Stimulated activated naive CD8-positive, alpha-beta T cell treated with anti-CD3 and anti-CD28 coated beads, Interleukin-15, amount 100 ng/mL, for 72 hours (primary cell): ENCODE measurements at regions not wholly inside any gene's neighbourhood (a gene's known extent, or its start where the extent isn't known, plus 50 kb on each side); places are given as distances from the start of the nearest gene placed in this dataset.

Experiments
- ATAC-seq: fragments of 150-1000 bp; cut with Tn5 transposase; 2 replicates; pipeline ENCODE4 v1.10.0; 2021; ENCODE audit warnings: mild to moderate bottlenecking, moderate library complexity
- DNase-seq, 2 donors: peaks; one replicate each; pipeline ENCODE4 v3.0.0; 2021 to 2022
- H3K27ac Mint-ChIP-seq, 2 donors: one replicate each; pipeline ENCODE4 v1.8.0; 2022; ENCODE audit warnings: mild to moderate bottlenecking in 2 of 2, mixed read lengths in 2 of 2, moderate library complexity in 2 of 2
- H3K27me3 Mint-ChIP-seq: one replicate; pipeline ENCODE4 v1.8.0; 2022; ENCODE audit warnings: mixed read lengths
- H3K4me1 Mint-ChIP-seq: one replicate; pipeline ENCODE4 v1.8.0; 2022; ENCODE audit warnings: mild to moderate bottlenecking, mixed read lengths
- H3K4me3 Mint-ChIP-seq, 2 donors: one replicate each; pipeline ENCODE4 v1.8.0; 2022; ENCODE audit warnings: mild to moderate bottlenecking in 2 of 2, mixed read lengths in 2 of 2, moderate library complexity in 1 of 2
- H3K9me3 Mint-ChIP-seq, 2 donors: one replicate each; pipeline ENCODE4 v1.8.0; 2022; ENCODE audit warnings: mixed read lengths in 2 of 2

DNA sequence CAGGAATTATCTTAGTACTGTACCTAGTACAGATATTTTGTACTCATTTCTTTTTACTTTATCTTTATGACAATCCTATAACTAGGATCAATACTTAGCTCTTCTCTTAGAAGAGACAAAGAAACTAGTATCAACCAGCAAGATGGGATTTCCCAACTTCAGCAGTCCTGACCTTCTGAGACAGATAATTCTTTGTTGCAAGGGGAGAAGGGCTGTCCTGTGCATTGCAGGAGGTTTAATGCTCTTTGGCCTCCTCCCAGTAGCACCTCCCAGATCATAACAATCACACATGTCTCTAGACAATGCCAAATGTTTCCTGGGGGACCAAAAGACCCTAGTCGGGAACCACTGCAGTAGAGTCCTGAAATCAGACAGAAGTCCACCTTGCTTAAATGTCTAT is 424.3 kb upstream of the DMAC1 start:
- H3K9me3 Mint-ChIP-seq = no peaks in the 10 kb centered on the region
- no peak overlapping the region for H3K4me3 Mint-ChIP-seq

DNA sequence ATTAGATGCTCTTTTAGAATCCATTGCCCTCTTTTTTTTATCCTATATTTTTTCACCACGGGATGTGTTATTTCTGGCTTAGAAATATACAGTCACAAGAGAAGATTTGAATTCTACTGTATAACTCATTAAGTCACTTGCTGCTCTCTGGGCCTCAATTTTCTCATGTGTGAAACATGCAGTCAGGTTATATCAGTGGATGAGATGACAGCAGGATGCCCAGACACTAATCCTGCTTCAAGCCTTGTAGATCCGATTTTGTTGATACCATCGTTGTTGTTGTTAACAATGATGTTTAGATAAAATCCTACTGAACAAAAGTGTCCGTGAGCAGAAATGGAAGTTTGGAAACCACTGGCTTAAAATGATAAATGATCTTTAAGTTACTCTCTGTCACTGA is 421.9 kb upstream of the DMAC1 start:
- no peak overlapping the region for H3K27ac Mint-ChIP-seq
- H3K9me3 Mint-ChIP-seq = peaks cover 7 to 14% of the 10 kb centered on the region in 2 donors
- no peaks in the 10 kb centered on the region for H3K27me3 Mint-ChIP-seq
- ATAC-seq = no peak
- no peak overlapping the region for H3K4me3 Mint-ChIP-seq
- DNase-seq = no peak
- no peaks in the 10 kb centered on the region for H3K4me1 Mint-ChIP-seq

More for the DNA sequence above, 424.3 kb upstream of the DMAC1 start:
- Mint-ChIP-seq H3K4me1 (no peaks in the 10 kb centered on the region), H3K27ac (no peak overlapping the region), H3K27me3 (no peaks in the 10 kb centered on the region)
- DNase-seq (no peak), ATAC-seq (no peak)

DNA sequence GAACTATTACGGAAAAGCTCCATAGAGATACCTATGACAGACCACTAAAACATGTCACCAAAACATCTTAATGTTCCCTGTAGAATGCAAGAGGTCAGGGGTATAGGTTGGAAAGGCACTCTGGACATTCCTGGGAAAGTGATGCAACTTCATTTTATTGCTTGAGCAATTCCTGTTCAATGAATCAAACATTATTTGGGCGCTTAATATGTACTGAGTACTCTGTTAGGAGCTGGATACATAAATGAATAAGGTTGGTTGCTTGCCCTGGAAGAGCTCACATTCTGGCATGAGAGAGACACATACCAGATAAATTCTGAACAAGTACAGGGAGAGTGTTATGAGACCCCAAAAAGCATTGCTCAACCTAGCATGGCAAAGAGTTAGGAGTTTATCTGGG is 408.9 kb upstream of the DMAC1 start:
- H3K27ac Mint-ChIP-seq = no peak overlapping the region
- ATAC-seq = no peak
- no peaks in the 10 kb centered on the region for H3K27me3 Mint-ChIP-seq
- H3K4me1 Mint-ChIP-seq = no peaks in the 10 kb centered on the region
- no peaks in the 10 kb centered on the region for H3K9me3 Mint-ChIP-seq
- DNase-seq = no peak
- no peak overlapping the region for H3K4me3 Mint-ChIP-seq

DNA sequence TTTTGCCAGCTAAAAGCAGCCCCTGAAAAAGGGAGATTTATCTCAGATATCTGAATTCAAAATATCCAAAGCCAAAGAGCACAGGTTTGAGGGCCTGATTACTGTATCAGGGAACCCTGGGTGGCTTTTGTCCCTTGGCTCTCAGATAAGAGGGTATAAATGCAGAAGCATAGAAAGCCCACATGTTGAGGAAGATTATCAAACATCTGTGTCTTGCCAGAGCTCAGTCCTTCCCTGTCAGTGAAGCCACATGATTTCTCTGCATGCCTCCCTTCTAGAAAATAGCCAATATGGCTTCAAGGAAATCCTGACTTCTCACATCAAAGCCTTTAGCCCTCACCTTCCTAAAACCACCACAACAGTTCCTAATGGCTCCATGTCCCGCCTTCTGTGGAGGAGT is 408.0 kb upstream of the DMAC1 start:
- H3K9me3 Mint-ChIP-seq = no peaks in the 10 kb centered on the region
- H3K27me3 Mint-ChIP-seq = no peaks in the 10 kb centered on the region
- no peaks in the 10 kb centered on the region for H3K4me1 Mint-ChIP-seq

DNA sequence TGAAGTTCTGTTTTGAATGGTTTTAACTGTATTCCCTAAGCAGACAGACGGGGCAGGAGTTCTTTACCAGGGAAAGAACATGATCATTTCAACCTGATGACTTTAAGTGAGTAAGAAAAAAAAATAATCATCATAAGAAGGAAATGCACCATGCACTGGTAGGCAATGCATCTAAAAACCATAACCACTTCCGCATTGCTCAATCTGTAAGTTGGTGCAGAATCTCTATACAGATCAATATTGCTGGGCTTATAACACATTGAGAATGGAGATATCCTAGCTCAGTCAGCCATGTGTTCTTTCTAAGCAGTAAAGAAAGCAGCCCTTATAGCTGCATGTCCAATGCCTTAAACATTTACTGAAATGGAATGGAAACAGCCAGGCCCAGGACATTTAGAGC is 407.1 kb upstream of the DMAC1 start:
- H3K9me3 Mint-ChIP-seq = peaks cover 0 to 5% of the 10 kb centered on the region in 2 donors
- no peaks in the 10 kb centered on the region for H3K27me3 Mint-ChIP-seq
- peak overlapping the region in 1 of 2 donors; percentile 50 for H3K27ac Mint-ChIP-seq
- DNase-seq (no peak), ATAC-seq (no peak)
- no peaks in the 10 kb centered on the region for H3K4me1 Mint-ChIP-seq
- no peak overlapping the region for H3K4me3 Mint-ChIP-seq

More for the DNA sequence above, 408.0 kb upstream of the DMAC1 start:
- H3K4me3 Mint-ChIP-seq = no peak overlapping the region
- no peak overlapping the region for H3K27ac Mint-ChIP-seq
- ATAC-seq (no peak), DNase-seq (no peak)

DNA sequence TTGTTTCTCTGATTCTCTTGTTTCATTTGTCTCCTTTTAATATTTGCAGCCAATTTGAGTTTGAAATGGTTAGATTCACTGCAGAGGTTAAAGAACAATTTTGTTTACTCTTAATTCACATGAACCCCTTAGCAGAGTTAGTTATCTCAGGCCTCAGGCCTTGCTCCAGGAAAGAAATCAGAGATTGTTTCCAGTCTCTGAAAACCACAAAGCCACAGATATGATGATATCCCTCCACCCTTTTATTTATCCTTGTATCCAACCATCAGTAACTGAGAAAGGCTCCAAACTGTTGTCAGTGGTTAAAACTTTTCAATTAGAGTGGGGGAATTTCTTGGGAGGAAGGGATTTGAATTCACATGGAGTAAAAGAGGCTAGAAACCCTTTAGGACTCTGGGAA is 406.0 kb upstream of the DMAC1 start:
- ATAC-seq (no peak), DNase-seq (no peak)
- Mint-ChIP-seq H3K27ac (no peak overlapping the region), H3K27me3 (no peaks in the 10 kb centered on the region), H3K9me3 (peaks cover 0 to 8% of the 10 kb centered on the region in 2 donors), H3K4me1 (no peaks in the 10 kb centered on the region), H3K4me3 (no peak overlapping the region)

DNA sequence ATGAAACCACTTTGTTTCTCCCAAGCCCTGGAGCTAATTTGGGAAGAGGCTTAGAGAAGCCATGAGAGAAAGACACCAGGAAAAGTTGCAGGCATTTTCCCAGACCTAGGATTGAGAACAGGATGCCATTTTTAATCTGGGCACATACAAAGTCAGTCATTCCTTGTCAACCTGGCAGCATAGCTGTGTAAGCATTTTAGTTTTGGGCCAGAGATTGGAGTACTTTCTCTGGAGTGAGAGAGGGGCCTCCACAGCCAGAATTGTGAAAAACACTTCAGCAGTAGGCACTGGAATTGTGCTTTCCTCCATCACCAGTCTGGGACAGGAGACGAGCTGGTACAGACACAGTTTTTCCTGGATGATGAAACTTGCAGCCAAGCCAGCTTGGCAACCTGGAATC is 390.3 kb upstream of the DMAC1 start:
- Mint-ChIP-seq H3K4me1 (peaks cover 16% of the 10 kb centered on the region), H3K4me3 (no peak overlapping the region), H3K27me3 (no peaks in the 10 kb centered on the region), H3K27ac (no peak overlapping the region), H3K9me3 (peaks cover 15 to 36% of the 10 kb centered on the region in 2 donors)
- ATAC-seq = no peak
- DNase-seq = no peak

DNA sequence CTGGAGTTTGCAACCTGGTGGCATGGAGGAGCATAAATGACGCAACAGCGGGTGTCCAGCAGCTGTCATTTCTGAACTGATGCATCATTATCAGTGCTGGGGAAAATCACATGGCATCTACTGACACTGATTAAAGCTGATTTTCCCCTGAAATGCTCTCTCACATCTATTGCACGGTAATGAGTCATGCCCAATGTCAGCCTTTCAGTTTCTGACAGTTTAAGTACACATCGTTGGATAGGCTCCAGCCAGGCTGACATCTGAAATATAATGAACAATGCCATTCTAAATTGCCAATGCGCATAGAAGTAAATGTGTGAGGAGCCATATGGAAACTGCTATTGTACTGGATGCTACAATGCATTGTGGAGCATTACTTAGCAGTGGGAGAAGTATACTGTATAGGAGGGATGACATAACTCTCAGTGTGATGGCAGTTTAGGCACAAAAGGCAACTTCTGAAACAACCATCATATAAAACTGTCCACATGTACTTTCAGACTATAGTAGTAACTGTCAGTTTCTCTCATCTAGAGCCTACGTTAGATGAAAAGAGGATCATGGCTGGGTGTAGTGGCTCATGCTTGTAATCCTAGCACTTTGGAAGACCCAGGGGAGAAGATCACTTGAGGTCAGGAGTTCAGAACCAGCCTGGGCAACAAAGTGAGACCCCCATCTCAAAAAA is 389.3 kb upstream of the DMAC1 start:
- peak; percentile 96 for ATAC-seq
- Mint-ChIP-seq H3K9me3 (peaks cover 15 to 34% of the 10 kb centered on the region in 2 donors), H3K4me1 (peaks cover 16% of the 10 kb centered on the region), H3K27me3 (no peaks in the 10 kb centered on the region), H3K27ac (peak overlapping the region in 1 of 2 donors; percentile 83), H3K4me3 (no peak overlapping the region)
- DNase-seq = peak in 1 of 2 donors; percentile 51

DNA sequence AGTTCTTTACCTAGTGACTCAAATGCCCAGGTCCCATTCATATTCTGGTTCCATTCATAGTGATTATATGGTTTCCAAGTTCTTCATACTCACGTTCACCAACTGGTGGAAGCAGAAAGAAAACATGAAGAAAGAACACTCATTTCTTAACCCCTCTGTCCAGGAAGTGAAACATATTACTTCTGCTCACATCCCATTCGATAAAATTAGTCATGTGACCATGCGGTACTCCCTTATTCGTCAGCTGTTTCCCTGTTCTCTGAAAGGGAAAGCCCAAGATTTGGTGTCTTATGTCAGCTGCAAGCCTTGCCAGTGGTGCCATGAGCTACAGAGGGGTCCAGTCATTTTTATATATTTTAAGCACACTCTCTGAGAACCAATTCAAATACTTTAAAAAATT is 387.0 kb upstream of the DMAC1 start:
- peak in 1 of 2 donors; percentile 13 for DNase-seq
- peak; percentile 49 for ATAC-seq
- Mint-ChIP-seq H3K27ac (peak overlapping the region in 1 of 2 donors; percentile 30), H3K4me3 (no peak overlapping the region), H3K9me3 (peaks cover 6 to 12% of the 10 kb centered on the region in 2 donors), H3K4me1 (peaks cover 16% of the 10 kb centered on the region), H3K27me3 (no peaks in the 10 kb centered on the region)

DNA sequence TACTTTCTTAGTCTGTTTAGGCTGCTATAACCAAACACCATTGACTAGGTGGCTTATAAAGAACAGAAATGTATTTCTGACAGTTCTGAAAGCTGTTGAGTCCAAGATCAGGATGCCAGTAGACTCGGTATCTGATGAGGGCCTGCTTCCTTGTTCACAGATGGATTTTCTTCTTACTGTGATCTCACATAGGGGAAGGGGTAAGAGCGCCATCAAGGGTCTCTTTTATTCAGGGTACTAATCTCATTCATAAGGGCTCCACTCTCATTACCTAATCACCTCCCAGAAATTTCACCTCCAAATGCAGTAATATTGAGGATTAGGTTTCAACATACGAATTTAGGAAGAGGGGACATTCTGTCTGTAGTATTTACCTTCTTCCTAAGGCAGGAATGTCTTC is 384.0 kb upstream of the DMAC1 start:
- ATAC-seq (no peak), DNase-seq (no peak)
- Mint-ChIP-seq H3K4me1 (peaks cover 14% of the 10 kb centered on the region), H3K27me3 (no peaks in the 10 kb centered on the region), H3K27ac (no peak overlapping the region), H3K9me3 (no peaks in the 10 kb centered on the region), H3K4me3 (no peak overlapping the region)

DNA sequence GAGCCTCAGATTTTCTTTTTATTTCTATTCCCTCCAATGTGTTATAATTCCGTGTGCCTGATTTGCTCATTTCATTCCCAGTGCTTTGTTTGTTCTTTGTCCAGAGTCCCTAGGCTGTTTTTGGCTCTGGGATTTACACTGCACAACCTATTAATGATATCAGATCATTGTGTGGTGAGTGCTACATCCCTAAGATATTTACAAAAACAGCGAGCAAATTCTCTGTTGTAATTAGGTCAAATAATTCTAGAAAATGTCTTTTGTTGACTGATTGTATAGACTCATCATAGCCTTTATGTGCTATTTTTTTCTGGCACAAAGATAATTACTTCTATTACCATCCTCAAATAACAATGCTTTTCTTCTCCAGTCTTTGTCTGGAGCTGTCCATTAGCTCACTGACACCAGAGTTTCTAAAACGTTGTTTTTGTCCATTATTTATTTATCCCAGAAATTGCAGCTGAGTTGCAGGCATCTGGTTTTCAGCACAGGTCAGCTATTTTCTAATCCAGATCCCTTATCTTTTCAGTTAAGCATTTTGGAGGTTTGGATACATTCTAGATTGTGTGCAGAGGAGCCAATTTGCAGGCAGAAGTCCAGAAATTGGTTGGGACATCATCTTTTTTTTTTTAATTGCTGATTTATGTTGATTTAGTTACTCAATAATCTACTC is 379.9 kb upstream of the DMAC1 start:
- H3K9me3 Mint-ChIP-seq = no peaks in the 10 kb centered on the region
- H3K27ac Mint-ChIP-seq = no peak overlapping the region
- H3K4me3 Mint-ChIP-seq = no peak overlapping the region
- H3K27me3 Mint-ChIP-seq = no peaks in the 10 kb centered on the region
- no peak for DNase-seq
- H3K4me1 Mint-ChIP-seq = no peaks in the 10 kb centered on the region
- ATAC-seq = no peak

DNA sequence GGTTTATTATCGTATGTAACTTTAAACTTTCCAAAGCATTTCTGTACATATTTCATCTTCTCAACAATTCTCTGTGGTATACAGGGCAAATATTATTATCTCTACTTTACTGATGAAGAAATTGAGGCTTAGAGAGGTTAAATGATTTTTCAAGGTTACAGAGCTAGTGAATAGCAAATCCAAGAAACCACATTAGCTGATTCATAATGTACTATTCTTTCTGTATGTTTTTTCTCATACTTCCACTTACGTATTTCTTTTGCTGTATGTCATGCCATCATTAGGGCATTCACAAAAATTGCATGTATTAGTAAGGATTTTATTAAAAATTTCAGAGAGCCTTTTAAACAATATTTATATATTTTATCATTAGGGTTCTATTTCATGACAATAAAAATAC is 372.4 kb upstream of the DMAC1 start:
- H3K4me3 Mint-ChIP-seq = no peak overlapping the region
- no peak overlapping the region for H3K27ac Mint-ChIP-seq
- DNase-seq (no peak), ATAC-seq (no peak)
- H3K27me3 Mint-ChIP-seq = no peaks in the 10 kb centered on the region
- no peaks in the 10 kb centered on the region for H3K9me3 Mint-ChIP-seq
- no peaks in the 10 kb centered on the region for H3K4me1 Mint-ChIP-seq

DNA sequence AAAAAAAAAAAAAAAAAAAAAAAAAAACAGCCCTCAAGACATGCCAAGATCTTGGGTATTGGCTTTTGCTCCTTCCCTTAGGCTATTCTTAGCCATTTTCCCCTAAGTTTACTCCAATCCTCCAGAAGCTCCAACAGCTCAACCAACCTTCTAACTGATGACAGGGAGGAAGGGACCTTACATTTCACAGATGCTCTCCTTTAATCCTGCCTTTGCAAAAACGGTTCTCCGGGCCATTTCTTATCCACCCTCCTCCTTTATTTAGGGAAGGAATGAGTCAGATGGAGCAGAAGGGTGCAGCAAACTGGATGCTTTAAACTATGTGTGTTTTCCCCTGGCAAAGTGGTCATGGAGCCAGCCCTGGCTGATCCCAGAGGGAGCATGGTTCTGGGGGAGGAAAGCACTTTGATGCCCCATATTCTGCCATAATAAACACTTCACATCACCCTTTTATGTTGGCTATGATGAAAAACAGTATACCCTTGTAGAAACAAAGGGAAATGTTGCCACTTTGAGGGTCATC is 369.4 kb upstream of the DMAC1 start:
- H3K9me3 Mint-ChIP-seq = no peaks in the 10 kb centered on the region

DNA sequence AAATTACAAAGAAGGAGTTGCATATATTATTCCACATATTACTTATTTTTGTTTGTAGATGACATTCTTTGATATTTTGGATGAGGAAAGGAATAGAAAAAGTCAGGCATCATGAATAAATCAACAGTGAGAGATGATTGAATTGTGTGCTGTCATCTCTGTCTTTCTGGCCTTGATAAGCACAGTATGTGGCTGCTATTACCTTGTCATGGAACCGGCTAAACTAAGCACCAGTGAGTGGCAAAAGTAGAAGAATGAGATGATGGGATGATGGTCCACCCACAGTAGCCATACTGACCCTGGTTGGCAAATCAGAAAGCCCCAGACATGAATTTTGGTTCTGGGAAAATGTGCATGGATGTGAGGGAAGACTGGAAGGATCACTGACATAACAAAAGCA is 361.2 kb upstream of the DMAC1 start:
- DNase-seq (no peak), ATAC-seq (no peak)
- Mint-ChIP-seq H3K27me3 (no peaks in the 10 kb centered on the region), H3K9me3 (no peaks in the 10 kb centered on the region), H3K27ac (no peak overlapping the region), H3K4me1 (no peaks in the 10 kb centered on the region), H3K4me3 (no peak overlapping the region)

More for the DNA sequence above, 369.4 kb upstream of the DMAC1 start:
- ATAC-seq (no peak), DNase-seq (no peak)
- no peaks in the 10 kb centered on the region for H3K4me1 Mint-ChIP-seq
- no peak overlapping the region for H3K27ac Mint-ChIP-seq
- no peaks in the 10 kb centered on the region for H3K27me3 Mint-ChIP-seq
- H3K4me3 Mint-ChIP-seq = no peak overlapping the region

DNA sequence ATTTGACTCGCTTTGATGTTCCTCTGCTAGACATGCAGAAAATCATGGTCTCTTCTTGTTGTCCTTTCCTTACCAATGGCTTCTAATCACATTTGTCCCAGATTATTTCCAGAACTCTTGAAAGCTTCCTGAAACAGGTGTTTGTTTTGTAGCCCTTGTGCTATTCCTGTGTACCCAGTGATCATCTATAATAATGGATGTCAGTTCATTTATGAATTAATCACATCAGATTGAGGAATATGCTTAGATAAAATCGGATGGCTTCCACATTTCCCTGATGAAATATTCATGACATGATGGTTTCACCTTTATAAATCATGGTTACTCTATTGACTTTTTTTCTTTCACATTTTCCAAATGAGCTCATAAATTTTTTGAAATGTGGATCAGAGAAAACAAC is 359.0 kb upstream of the DMAC1 start:
- H3K27me3 Mint-ChIP-seq = no peaks in the 10 kb centered on the region
- H3K4me1 Mint-ChIP-seq = no peaks in the 10 kb centered on the region
- no peaks in the 10 kb centered on the region for H3K9me3 Mint-ChIP-seq
- H3K4me3 Mint-ChIP-seq = no peak overlapping the region
- DNase-seq (no peak), ATAC-seq (no peak)
- no peak overlapping the region for H3K27ac Mint-ChIP-seq

DNA sequence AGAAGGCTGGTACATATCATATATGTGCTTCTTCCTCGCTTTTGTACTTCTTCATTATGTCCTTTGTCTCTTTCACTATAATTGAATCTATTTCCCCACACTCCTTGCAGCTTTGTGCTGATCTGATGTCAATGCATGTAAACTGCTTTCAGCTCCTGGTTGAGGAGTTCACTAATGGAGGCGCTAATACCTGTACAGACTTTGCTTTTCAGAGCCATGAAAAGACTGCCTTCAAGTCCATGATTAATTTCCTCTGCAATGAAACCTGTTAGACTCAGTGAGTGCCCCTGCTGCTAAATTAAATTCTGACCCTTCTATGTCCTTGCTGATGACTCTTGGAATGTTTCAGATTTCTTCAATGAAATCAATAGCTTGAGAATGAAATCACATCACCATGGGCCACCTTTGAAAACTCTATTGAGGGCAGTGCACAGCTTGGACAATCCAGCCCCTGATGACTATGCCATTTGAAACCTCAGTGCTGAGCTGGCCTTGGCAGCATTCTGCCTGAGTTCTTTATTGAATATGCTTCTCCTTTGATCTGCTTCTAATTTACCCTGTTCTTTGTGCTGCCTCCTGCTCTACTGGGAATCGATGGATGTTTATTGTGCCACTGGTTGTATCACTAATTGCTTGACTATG is 358.2 kb upstream of the DMAC1 start:
- Mint-ChIP-seq H3K4me1 (no peaks in the 10 kb centered on the region), H3K27ac (no peak overlapping the region), H3K27me3 (no peaks in the 10 kb centered on the region), H3K4me3 (no peak overlapping the region), H3K9me3 (no peaks in the 10 kb centered on the region)
- ATAC-seq (no peak), DNase-seq (no peak)
